Stomach (tissue), 4 donors: ENCODE measurements at regions not wholly inside any gene's neighbourhood (a gene's known extent, or its start where the extent isn't known, plus 50 kb on each side); places are given as distances from the start of the nearest gene placed in this dataset.

ENCODE experiments used
- EP300 ChIP-seq: sonication (generic); formaldehyde crosslinking; IDR thresholded peaks from one replicate; pipeline ENCODE4 v1.6.1; 2017; ENCODE audit warnings: antibody characterized with exemption
- TF ChIP-seq, protein P1 (sequence below), 7 experiments: fragments of 450-650 bp in 4 of 7; fragments of 200-600 bp in 3 of 7; sonication (generic) in 3 of 7; IDR thresholded peaks; one replicate each; pipeline ENCODE4 v1.5.1; 2016 to 2019; ENCODE audit warnings: antibody characterized with exemption in 7 of 7, control low read depth in 2 of 7, mild to moderate bottlenecking in 1 of 7

DNA sequence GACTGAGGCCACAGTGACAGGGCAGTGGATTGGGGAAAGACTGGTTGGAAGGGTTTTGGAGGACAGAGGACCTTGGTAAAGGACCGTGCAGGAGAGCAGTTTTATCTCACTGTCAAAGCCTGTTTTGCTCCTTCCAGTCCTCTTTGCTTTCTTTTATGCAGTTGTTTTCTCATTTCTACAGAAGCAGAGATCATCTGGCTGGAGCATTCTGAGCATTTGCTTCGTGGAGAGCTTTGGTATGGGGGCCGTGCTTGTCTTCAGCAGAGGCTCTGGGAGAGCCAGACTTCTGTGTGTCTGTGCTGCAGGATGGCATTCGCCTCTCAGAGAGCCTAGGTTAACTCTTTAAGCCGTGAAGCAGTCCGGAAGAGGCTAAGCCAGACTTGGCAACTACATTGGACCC, 171.8 kb upstream of the TUT7 start:
- TF ChIP-seq, protein P1, sequence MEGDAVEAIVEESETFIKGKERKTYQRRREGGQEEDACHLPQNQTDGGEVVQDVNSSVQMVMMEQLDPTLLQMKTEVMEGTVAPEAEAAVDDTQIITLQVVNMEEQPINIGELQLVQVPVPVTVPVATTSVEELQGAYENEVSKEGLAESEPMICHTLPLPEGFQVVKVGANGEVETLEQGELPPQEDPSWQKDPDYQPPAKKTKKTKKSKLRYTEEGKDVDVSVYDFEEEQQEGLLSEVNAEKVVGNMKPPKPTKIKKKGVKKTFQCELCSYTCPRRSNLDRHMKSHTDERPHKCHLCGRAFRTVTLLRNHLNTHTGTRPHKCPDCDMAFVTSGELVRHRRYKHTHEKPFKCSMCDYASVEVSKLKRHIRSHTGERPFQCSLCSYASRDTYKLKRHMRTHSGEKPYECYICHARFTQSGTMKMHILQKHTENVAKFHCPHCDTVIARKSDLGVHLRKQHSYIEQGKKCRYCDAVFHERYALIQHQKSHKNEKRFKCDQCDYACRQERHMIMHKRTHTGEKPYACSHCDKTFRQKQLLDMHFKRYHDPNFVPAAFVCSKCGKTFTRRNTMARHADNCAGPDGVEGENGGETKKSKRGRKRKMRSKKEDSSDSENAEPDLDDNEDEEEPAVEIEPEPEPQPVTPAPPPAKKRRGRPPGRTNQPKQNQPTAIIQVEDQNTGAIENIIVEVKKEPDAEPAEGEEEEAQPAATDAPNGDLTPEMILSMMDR (IDR thresholded peaks at IDR 0.05) = no peak
- TF ChIP-seq EP300 = no peak
